Loucy (cell line): ENCODE measurements at regions not wholly inside any gene's neighbourhood (a gene's known extent, or its start where the extent isn't known, plus 50 kb on each side); places are given as distances from the start of the nearest gene placed in this dataset.

Source experiments
- H2AFZ ChIP-seq: fragments of 200-600 bp; sonication (generic); 2 replicates; pipeline ENCODE4 v1.6.0; 2016; ENCODE audit warnings: antibody characterized with exemption, mild to moderate bottlenecking, low read length, moderate library complexity
- H3F3A ChIP-seq: fragments of 200-600 bp; 2 replicates; pipeline ENCODE4 v1.6.0; 2016; ENCODE audit warnings: antibody characterized with exemption, low read depth, mild to moderate bottlenecking
- H3K27me3 ChIP-seq: fragments of 200-600 bp; sonication (generic); 2 replicates; pipeline ENCODE4 v1.6.1; 2014; ENCODE audit warnings: low read length, mild to moderate bottlenecking; ENCODE audit not compliant: insufficient read depth, poor library complexity, severe bottlenecking
- H3K36me3 ChIP-seq: fragments of 200-600 bp; sonication (generic); 2 replicates; pipeline ENCODE4 v1.6.1; 2016; ENCODE audit warnings: low read length; ENCODE audit not compliant: insufficient read depth
- H3K4me1 ChIP-seq: fragments of 200-600 bp; sonication (generic); 2 replicates; pipeline ENCODE4 v1.5.1; 2014; ENCODE audit warnings: low read length, mild to moderate bottlenecking; ENCODE audit not compliant: insufficient read depth, poor library complexity, severe bottlenecking
- H3K4me2 ChIP-seq: fragments of 200-600 bp; sonication (generic); 2 replicates; pipeline ENCODE4 v1.6.0; 2014; ENCODE audit warnings: antibody characterized with exemption, low read length, low read depth, mild to moderate bottlenecking; ENCODE audit not compliant: poor library complexity, severe bottlenecking
- H3K4me3 ChIP-seq: fragments of 200-600 bp; sonication (generic); 2 replicates; pipeline ENCODE4 v1.5.1; 2014; ENCODE audit warnings: low read length, mild to moderate bottlenecking, mixed read lengths; ENCODE audit not compliant: poor library complexity, severe bottlenecking
- H3K79me2 ChIP-seq: fragments of 200-600 bp; sonication (generic); 2 replicates; pipeline ENCODE4 v1.6.1; 2014; ENCODE audit warnings: low read length; ENCODE audit not compliant: insufficient read depth
- H3K9ac ChIP-seq: fragments of 200-600 bp; sonication (generic); 2 replicates; pipeline ENCODE4 v1.6.0; 2014; ENCODE audit warnings: mild to moderate bottlenecking, low read depth, low read length, moderate library complexity; ENCODE audit not compliant: poor library complexity, severe bottlenecking
- H3K9me2 ChIP-seq: fragments of 200-600 bp; sonication (generic); replicated peaks from 2 replicates; pipeline ENCODE4 v1.6.1; 2016; ENCODE audit warnings: low read depth, low read length, mixed read lengths
- H3K9me3 ChIP-seq: fragments of 200-600 bp; sonication (generic); 2 replicates; pipeline ENCODE4 v1.6.1; 2014; ENCODE audit warnings: mild to moderate bottlenecking, antibody characterized with exemption, low read length, low read depth; ENCODE audit not compliant: insufficient read depth
- H4K20me1 ChIP-seq: fragments of 200-600 bp; sonication (generic); 2 replicates; pipeline ENCODE4 v1.6.0; 2014; ENCODE audit warnings: antibody characterized with exemption, low read length, mild to moderate bottlenecking; ENCODE audit not compliant: insufficient read depth, poor library complexity, severe bottlenecking
- EZH2phosphoT487 ChIP-seq: fragments of 200-600 bp; IDR thresholded peaks from 2 replicates; pipeline ENCODE4 v1.6.1; 2018; ENCODE audit warnings: antibody characterized with exemption, mild to moderate bottlenecking, moderate library complexity, borderline replicate concordance
- TF ChIP-seq, protein P1 (sequence below): fragments of 200-600 bp; sonication (generic); conservative IDR thresholded peaks from 2 replicates; pipeline ENCODE4 v1.5.1; 2014; ENCODE audit warnings: mild to moderate bottlenecking, antibody characterized with exemption, low read length

DNA sequence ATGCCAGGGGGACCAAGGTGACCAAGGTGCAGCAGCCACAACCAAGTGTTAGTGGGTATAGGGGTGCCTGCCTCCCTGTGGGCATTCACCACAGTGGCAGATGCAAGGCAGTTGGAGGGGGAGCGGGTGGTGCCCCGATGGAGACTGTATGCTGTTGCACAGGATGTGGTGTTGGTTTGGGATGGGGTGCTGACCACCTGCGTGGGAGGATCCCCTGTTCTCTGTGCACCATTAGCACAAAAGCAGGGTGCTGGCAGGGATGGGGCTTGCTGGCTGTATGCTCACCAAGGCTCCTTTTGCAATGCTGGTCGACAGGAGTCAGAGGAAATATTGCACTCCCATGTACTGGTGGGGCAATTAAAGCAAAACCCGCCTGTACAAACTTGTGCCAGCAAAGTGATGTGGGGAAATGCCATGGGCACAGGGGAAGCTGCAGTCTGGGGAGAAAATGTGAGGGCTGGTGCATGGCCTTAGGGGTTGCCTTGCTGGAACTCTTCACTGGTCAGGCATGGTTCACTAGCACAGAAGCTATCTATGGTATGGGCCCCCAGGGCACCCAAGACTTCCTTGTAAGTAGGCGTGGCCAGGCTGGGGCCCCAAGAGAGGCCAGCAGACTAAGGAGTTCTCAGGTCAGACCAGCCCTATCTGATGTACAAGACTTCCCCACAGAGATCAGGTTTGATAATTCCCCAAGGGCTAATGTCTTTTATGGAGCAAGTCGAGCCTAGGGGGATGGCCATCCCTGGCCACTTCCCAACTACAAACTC is 51.9 kb upstream of the GNAT3 start:
- H3K9ac ChIP-seq = no peak overlapping the region
- H3K27me3 ChIP-seq = no peaks in the 10 kb centered on the region
- H4K20me1 ChIP-seq = no peaks in the 10 kb centered on the region
- no peaks in the 10 kb centered on the region for H3K9me2 ChIP-seq
- no peaks in the 10 kb centered on the region for H3K79me2 ChIP-seq
- TF ChIP-seq EZH2phosphoT487 = no peak
- TF ChIP-seq, protein P1, sequence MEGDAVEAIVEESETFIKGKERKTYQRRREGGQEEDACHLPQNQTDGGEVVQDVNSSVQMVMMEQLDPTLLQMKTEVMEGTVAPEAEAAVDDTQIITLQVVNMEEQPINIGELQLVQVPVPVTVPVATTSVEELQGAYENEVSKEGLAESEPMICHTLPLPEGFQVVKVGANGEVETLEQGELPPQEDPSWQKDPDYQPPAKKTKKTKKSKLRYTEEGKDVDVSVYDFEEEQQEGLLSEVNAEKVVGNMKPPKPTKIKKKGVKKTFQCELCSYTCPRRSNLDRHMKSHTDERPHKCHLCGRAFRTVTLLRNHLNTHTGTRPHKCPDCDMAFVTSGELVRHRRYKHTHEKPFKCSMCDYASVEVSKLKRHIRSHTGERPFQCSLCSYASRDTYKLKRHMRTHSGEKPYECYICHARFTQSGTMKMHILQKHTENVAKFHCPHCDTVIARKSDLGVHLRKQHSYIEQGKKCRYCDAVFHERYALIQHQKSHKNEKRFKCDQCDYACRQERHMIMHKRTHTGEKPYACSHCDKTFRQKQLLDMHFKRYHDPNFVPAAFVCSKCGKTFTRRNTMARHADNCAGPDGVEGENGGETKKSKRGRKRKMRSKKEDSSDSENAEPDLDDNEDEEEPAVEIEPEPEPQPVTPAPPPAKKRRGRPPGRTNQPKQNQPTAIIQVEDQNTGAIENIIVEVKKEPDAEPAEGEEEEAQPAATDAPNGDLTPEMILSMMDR = no peak
- peaks cover 2% of the 10 kb centered on the region; the same call in 1 of the 2 replicates for H3K9me3 ChIP-seq
- H3K4me1 ChIP-seq = peaks cover 11% of the 10 kb centered on the region
- H3K36me3 ChIP-seq = no peaks in the 10 kb centered on the region
- peak overlapping the region; percentile 19 for H3K4me2 ChIP-seq
- no peaks in the 10 kb centered on the region for H3F3A ChIP-seq
- H2AFZ ChIP-seq = no peak overlapping the region
- no peak overlapping the region for H3K4me3 ChIP-seq

DNA sequence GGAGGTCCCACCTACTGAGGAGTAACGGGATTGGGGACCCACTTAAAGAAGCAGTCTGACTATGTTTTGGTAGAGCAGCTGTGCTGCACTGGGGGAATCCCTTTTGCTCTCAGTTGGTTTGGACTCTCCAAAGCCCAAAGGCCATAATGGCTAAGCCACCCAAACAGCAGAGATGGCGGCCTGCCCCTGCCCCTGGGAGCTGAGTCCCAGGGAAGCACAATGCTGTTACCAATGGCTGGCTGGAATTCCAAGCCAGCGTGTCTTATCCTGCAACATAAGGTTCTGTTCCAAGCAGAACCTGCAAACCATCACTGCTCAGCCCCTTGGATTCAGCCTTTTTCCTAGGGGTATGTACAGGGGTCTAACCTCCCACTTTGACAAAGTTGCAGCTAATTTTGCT is 53.7 kb upstream of the GNAT3 start:
- Histone ChIP-seq H3K9me2 (no peaks in the 10 kb centered on the region), H3F3A (no peaks in the 10 kb centered on the region), H3K4me1 (peaks cover 11% of the 10 kb centered on the region), H3K79me2 (no peaks in the 10 kb centered on the region), H3K9ac (no peak overlapping the region), H3K4me2 (no peak overlapping the region), H3K36me3 (no peaks in the 10 kb centered on the region), H2AFZ (no peak overlapping the region), H3K9me3 (peaks cover 2% of the 10 kb centered on the region; the same call in 1 of the 2 replicates), H3K27me3 (no peaks in the 10 kb centered on the region), H3K4me3 (no peak overlapping the region), H4K20me1 (no peaks in the 10 kb centered on the region)
- TF ChIP-seq EZH2phosphoT487 = no peak
- TF ChIP-seq, protein P1 = no peak

DNA sequence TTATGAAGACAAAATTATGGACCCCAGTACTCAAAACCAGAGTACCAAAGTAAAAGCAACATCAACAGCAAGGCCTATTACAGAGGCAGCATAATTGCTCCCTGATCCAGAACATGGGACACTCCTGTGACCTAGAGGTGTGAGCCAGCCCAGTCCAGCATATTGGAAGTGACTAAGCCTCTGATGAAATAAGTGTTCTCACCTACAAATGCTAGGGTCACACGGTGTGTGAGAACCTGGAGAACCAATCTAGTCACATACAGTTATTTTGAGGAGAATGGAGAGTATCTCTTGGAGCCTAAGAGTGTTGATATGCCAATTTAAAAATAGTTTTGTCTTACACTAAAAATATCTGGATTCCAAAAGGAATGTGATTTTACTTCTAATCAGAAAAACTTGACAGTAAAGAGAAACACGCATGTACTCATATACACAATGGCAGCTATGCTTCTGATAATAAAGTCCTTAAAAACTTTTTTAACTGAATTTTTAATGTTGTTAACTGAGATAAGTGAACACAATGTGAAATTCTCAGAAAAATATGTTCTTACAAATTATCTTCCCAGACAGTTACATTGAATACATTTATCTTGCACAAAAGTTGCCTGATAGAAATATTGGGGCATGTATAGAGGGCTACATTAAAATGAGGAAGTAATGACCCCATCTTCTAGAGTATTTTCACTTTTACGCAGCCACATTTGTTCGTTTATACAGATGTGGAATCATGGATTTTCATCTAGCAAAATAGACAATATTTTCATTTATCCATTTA is 56.8 kb upstream of the CD36 start:
- H3K4me1 ChIP-seq = no peaks in the 10 kb centered on the region
- H3K9ac ChIP-seq = no peak overlapping the region
- no peak overlapping the region for H2AFZ ChIP-seq
- H3F3A ChIP-seq = no peaks in the 10 kb centered on the region
- no peaks in the 10 kb centered on the region for H3K9me2 ChIP-seq
- no peaks in the 10 kb centered on the region for H4K20me1 ChIP-seq
- no peak overlapping the region for H3K4me2 ChIP-seq
- H3K9me3 ChIP-seq = no peaks in the 10 kb centered on the region
- TF ChIP-seq, protein P1 = no peak
- TF ChIP-seq EZH2phosphoT487 = no peak
- no peak overlapping the region for H3K4me3 ChIP-seq
- no peaks in the 10 kb centered on the region for H3K79me2 ChIP-seq
- H3K27me3 ChIP-seq = no peaks in the 10 kb centered on the region
- no peaks in the 10 kb centered on the region for H3K36me3 ChIP-seq
